HG03520 (cell line): ENCODE measurements at regions not wholly inside any gene's neighbourhood (a gene's known extent, or its start where the extent isn't known, plus 50 kb on each side); places are given as distances from the start of the nearest gene placed in this dataset.

Experiments used
- ATAC-seq: cut with Tn5 transposase; IDR thresholded peaks from one replicate; pipeline ENCODE4 v1.9.1; 2021; ENCODE audit warnings: mild to moderate bottlenecking, moderate library complexity; ENCODE audit not compliant: unreplicated experiment

GRCh38 chr3:59116233-59116537, 66.4 kb upstream of the CFAP20DC start:
- no peak for ATAC-seq

- ATAC-seq: no peak
Observed at GRCh38 chr3:59115364-59116232, 65.8 kb upstream of the CFAP20DC start.

- ATAC-seq: no peak
Observed at GRCh38 chr3:59107856-59108815, 58.3 kb upstream of the CFAP20DC start.

GRCh38 chr3:59106085-59106648, 56.3 kb upstream of the CFAP20DC start:
- no peak for ATAC-seq

GRCh38 chr3:59103552-59103951, 53.7 kb upstream of the CFAP20DC start:
- no peak for ATAC-seq

GRCh38 chr3:59101231-59101736, 51.5 kb upstream of the CFAP20DC start:
- no peak for ATAC-seq
